HL-60 (cell line): ENCODE measurements at regions not wholly inside any gene's neighbourhood (a gene's known extent, or its start where the extent isn't known, plus 50 kb on each side); places are given as distances from the start of the nearest gene placed in this dataset.

ENCODE experiments used
- GABPA ChIP-seq: IDR thresholded peaks from 2 replicates; pipeline ENCODE4 v1.6.1; 2012; ENCODE audit warnings: low read depth
- POLR2AphosphoS5 ChIP-seq: IDR thresholded peaks from 2 replicates; pipeline ENCODE4 v1.6.1; 2012; ENCODE audit warnings: low read depth
- TF ChIP-seq, protein P1 (sequence below): IDR thresholded peaks from one replicate; pipeline ENCODE4 v1.5.1; 2011; ENCODE audit warnings: low read length, control low read depth, inconsistent platforms; ENCODE audit not compliant: insufficient read depth
- TF ChIP-seq, protein P2 (sequence below): IDR thresholded peaks from 2 replicates; pipeline ENCODE4 v1.6.1; 2012; ENCODE audit warnings: low read depth; ENCODE audit not compliant: insufficient replicate concordance

DNA sequence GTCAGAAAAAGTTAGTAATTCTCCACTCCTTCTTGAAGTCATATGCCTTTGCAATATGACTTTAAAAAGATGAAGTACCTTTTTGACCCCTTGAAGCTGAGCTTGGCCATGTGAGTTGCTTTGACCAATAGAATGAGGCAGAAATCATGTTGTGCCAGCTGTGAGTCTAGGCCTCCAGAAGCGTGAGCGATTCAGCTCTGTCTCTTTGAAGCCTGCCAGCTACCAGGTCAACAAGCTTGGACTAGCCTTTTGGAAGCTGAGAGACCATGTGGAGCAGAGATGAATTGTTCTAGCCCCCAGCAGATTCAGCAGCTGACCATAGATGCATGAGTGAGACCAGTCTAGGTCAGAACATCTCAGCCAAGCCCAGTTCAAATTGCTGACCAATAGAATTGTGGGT, 69.8 kb upstream of the EOMES start:
- TF ChIP-seq, protein P1, sequence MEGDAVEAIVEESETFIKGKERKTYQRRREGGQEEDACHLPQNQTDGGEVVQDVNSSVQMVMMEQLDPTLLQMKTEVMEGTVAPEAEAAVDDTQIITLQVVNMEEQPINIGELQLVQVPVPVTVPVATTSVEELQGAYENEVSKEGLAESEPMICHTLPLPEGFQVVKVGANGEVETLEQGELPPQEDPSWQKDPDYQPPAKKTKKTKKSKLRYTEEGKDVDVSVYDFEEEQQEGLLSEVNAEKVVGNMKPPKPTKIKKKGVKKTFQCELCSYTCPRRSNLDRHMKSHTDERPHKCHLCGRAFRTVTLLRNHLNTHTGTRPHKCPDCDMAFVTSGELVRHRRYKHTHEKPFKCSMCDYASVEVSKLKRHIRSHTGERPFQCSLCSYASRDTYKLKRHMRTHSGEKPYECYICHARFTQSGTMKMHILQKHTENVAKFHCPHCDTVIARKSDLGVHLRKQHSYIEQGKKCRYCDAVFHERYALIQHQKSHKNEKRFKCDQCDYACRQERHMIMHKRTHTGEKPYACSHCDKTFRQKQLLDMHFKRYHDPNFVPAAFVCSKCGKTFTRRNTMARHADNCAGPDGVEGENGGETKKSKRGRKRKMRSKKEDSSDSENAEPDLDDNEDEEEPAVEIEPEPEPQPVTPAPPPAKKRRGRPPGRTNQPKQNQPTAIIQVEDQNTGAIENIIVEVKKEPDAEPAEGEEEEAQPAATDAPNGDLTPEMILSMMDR, result no peak
- no peak for TF ChIP-seq GABPA
- no peak for TF ChIP-seq POLR2AphosphoS5
- TF ChIP-seq, protein P2, sequence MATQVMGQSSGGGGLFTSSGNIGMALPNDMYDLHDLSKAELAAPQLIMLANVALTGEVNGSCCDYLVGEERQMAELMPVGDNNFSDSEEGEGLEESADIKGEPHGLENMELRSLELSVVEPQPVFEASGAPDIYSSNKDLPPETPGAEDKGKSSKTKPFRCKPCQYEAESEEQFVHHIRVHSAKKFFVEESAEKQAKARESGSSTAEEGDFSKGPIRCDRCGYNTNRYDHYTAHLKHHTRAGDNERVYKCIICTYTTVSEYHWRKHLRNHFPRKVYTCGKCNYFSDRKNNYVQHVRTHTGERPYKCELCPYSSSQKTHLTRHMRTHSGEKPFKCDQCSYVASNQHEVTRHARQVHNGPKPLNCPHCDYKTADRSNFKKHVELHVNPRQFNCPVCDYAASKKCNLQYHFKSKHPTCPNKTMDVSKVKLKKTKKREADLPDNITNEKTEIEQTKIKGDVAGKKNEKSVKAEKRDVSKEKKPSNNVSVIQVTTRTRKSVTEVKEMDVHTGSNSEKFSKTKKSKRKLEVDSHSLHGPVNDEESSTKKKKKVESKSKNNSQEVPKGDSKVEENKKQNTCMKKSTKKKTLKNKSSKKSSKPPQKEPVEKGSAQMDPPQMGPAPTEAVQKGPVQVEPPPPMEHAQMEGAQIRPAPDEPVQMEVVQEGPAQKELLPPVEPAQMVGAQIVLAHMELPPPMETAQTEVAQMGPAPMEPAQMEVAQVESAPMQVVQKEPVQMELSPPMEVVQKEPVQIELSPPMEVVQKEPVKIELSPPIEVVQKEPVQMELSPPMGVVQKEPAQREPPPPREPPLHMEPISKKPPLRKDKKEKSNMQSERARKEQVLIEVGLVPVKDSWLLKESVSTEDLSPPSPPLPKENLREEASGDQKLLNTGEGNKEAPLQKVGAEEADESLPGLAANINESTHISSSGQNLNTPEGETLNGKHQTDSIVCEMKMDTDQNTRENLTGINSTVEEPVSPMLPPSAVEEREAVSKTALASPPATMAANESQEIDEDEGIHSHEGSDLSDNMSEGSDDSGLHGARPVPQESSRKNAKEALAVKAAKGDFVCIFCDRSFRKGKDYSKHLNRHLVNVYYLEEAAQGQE, result no peak
